Gastrocnemius medialis (tissue), 4 donors: ENCODE measurements at regions not wholly inside any gene's neighbourhood (a gene's known extent, or its start where the extent isn't known, plus 50 kb on each side); places are given as distances from the start of the nearest gene placed in this dataset.

Experiments used
- ATAC-seq, 2 donors: fragments of 150-250 bp; one replicate each; pipeline ENCODE4 v1.9.1; 2016
- DNase-seq, 2 donors: peaks; one replicate each; pipeline ENCODE4 v3.0.0-alpha.2; 2019
- H3K27ac ChIP-seq, 4 donors: fragments of 200-600 bp; sonication (generic); 1 replicate in 1 of 4; 2 replicates in 3 of 4; pipeline ENCODE4 v1.5.1; 2016 to 2018; ENCODE audit warnings: mild to moderate bottlenecking in 2 of 4, moderate library complexity in 1 of 4
- H3K27me3 ChIP-seq, 3 donors: fragments of 200-600 bp; sonication (generic) in 2 of 3; 1 replicate in 1 of 3; 2 replicates in 2 of 3; pipeline versions ENCODE4 v1.5.1 to v1.6.0; 2016 to 2019; ENCODE audit warnings: mild to moderate bottlenecking in 1 of 3, moderate library complexity in 1 of 3
- H3K36me3 ChIP-seq, 2 donors: fragments of 200-600 bp; sonication (generic) in 1 of 2; one replicate each; pipeline ENCODE4 v1.5.1; 2017 to 2018
- H3K4me1 ChIP-seq, 2 donors: fragments of 200-600 bp; sonication (generic) in 1 of 2; one replicate each; pipeline ENCODE4 v1.5.1; 2016 to 2017; ENCODE audit warnings: mild to moderate bottlenecking in 2 of 2
- H3K4me3 ChIP-seq, 4 donors: fragments of 200-600 bp; sonication (generic) in 3 of 4; 1 replicate in 1 of 4; 2 replicates in 3 of 4; pipeline ENCODE4 v1.5.1; 2016 to 2019; ENCODE audit warnings: mild to moderate bottlenecking in 2 of 4
- H3K9me3 ChIP-seq, 3 donors: fragments of 200-600 bp; sonication (generic) in 2 of 3; 1 replicate in 1 of 3; 2 replicates in 2 of 3; pipeline ENCODE4 v1.5.1; 2016 to 2019
- CTCF ChIP-seq, 5 experiments: fragments of 450-650 bp in 3 of 5; fragments of 200-600 bp in 2 of 5; sonication (generic) in 2 of 5; IDR thresholded peaks in 4 of 5; conservative IDR thresholded peaks in 1 of 5; 1 replicate in 4 of 5; 2 replicates in 1 of 5; pipeline ENCODE4 v1.5.1; 2016 to 2019; ENCODE audit warnings: antibody characterized with exemption in 5 of 5, mild to moderate bottlenecking in 3 of 5, moderate library complexity in 3 of 5
- POLR2A ChIP-seq, 2 donors: fragments of 450-650 bp; IDR thresholded peaks; one replicate each; pipeline ENCODE4 v1.6.1; 2017; ENCODE audit warnings: antibody characterized with exemption in 2 of 2, mild to moderate bottlenecking in 2 of 2, moderate library complexity in 2 of 2
- in situ Hi-C, 4 donors: fragments of 200-750 bp; cut with MboI; loops; one replicate each; pipeline versions ENCODE4 v1.15.0 to v1.8.0; 2017; ENCODE audit warnings: low sequenced_read_pairs in 4 of 4
- intact Hi-C: fragments of 100-400 bp; cut with DNase I; formaldehyde crosslinking; loops from one replicate; pipeline ENCODE4 v1.15.1; 2023; ENCODE audit warnings: low total_unique reads

GRCh38 chr20:60765821-60766403 is 486.1 kb upstream of the CDH4 start:
- Histone ChIP-seq H3K9me3 (no peaks in the 10 kb centered on the region), H3K27ac (no peak overlapping the region), H3K27me3 (no peaks in the 10 kb centered on the region), H3K4me3 (no peak overlapping the region), H3K4me1 (no peaks in the 10 kb centered on the region), H3K36me3 (no peaks in the 10 kb centered on the region)
- no peak for ATAC-seq
- intact Hi-C loops: no loop called here
- no peak for DNase-seq
- in situ Hi-C loops: no loop called here
- TF ChIP-seq POLR2A (IDR thresholded peaks at IDR 0.05) (no peak), CTCF (IDR thresholded peaks at IDR 0.05 in 4 of 5, conservative IDR thresholded peaks at IDR 0.05 in 1 of 5) (no peak)

GRCh38 chr20:60768216-60768615 is 483.8 kb upstream of the CDH4 start:
- in situ Hi-C loops (no loop called here), intact Hi-C loops (no loop called here)
- H3K9me3 ChIP-seq: no peaks in the 10 kb centered on the region
- ATAC-seq: no peak
- no peak overlapping the region for H3K4me3 ChIP-seq
- TF ChIP-seq POLR2A (IDR thresholded peaks at IDR 0.05) (no peak), CTCF (IDR thresholded peaks at IDR 0.05 in 4 of 5, conservative IDR thresholded peaks at IDR 0.05 in 1 of 5) (no peak)
- no peaks in the 10 kb centered on the region for H3K36me3 ChIP-seq
- DNase-seq: no peak
- no peaks in the 10 kb centered on the region for H3K4me1 ChIP-seq
- no peaks in the 10 kb centered on the region for H3K27me3 ChIP-seq
- no peak overlapping the region for H3K27ac ChIP-seq

GRCh38 chr20:60780388-60781025 is 471.6 kb upstream of the CDH4 start:
- Histone ChIP-seq H3K4me3 (no peak overlapping the region), H3K27ac (no peak overlapping the region), H3K36me3 (no peaks in the 10 kb centered on the region), H3K9me3 (no peaks in the 10 kb centered on the region), H3K27me3 (no peaks in the 10 kb centered on the region), H3K4me1 (no peaks in the 10 kb centered on the region)
- no peak for ATAC-seq
- TF ChIP-seq CTCF (IDR thresholded peaks at IDR 0.05 in 4 of 5, conservative IDR thresholded peaks at IDR 0.05 in 1 of 5) (no peak), POLR2A (IDR thresholded peaks at IDR 0.05) (no peak)
- in situ Hi-C loops (no loop called here), intact Hi-C loops (no loop called here)
- DNase-seq: no peak

GRCh38 chr20:60782959-60783625 is 469.0 kb upstream of the CDH4 start:
- intact Hi-C loops: no loop called here
- H3K9me3 ChIP-seq: no peaks in the 10 kb centered on the region
- TF ChIP-seq CTCF (IDR thresholded peaks at IDR 0.05 in 4 of 5, conservative IDR thresholded peaks at IDR 0.05 in 1 of 5) (no peak), POLR2A (IDR thresholded peaks at IDR 0.05) (no peak)
- ATAC-seq (no peak), DNase-seq (no peak)
- no peaks in the 10 kb centered on the region for H3K4me1 ChIP-seq
- no peaks in the 10 kb centered on the region for H3K27me3 ChIP-seq
- H3K4me3 ChIP-seq: no peak overlapping the region
- in situ Hi-C loops: no loop called here
- no peak overlapping the region for H3K27ac ChIP-seq
- H3K36me3 ChIP-seq: no peaks in the 10 kb centered on the region
